Prostate gland (tissue), 2 donors: ENCODE measurements at regions not wholly inside any gene's neighbourhood (a gene's known extent, or its start where the extent isn't known, plus 50 kb on each side); places are given as distances from the start of the nearest gene placed in this dataset.
"Not testable (repeated sequence)": the region's sequence is repeated elsewhere in the genome, so short reads cannot be mapped to it uniquely, and the experiment has no call there.

Experiments
- CTCF ChIP-seq, 4 experiments: fragments of 200-600 bp in 2 of 4; fragments of 450-650 bp in 2 of 4; sonication (generic) in 2 of 4; IDR thresholded peaks; 1 replicate in 3 of 4; 2 replicates in 1 of 4; pipeline ENCODE4 v1.5.1; 2016 to 2019; ENCODE audit warnings: antibody characterized with exemption in 4 of 4, mild to moderate bottlenecking in 2 of 4, moderate library complexity in 2 of 4
- POLR2A ChIP-seq: fragments of 450-650 bp; IDR thresholded peaks from one replicate; pipeline ENCODE4 v1.6.1; 2016; ENCODE audit warnings: antibody characterized with exemption, mild to moderate bottlenecking
- POLR2AphosphoS5 ChIP-seq: sonication (generic); formaldehyde crosslinking; IDR thresholded peaks from one replicate; pipeline ENCODE4 v1.6.1; 2017; ENCODE audit warnings: antibody characterized with exemption

GRCh38 chr9:61856283-61856682 lies 666.4 kb downstream of the SPATA31A7 start:
- TF ChIP-seq CTCF (IDR thresholded peaks at IDR 0.05); POLR2A; POLR2AphosphoS5: not testable (repeated sequence)
